Type B pancreatic cell (in vitro differentiated cells): ENCODE measurements at regions not wholly inside any gene's neighbourhood (a gene's known extent, or its start where the extent isn't known, plus 50 kb on each side); places are given as distances from the start of the nearest gene placed in this dataset.
"Not testable (repeated sequence)": the region's sequence is repeated elsewhere in the genome, so short reads cannot be mapped to it uniquely, and the experiment has no call there.

Source experiments
- DNase-seq: peaks from one replicate; pipeline ENCODE4 v3.0.0; 2021; ENCODE audit warnings: mixed read lengths; ENCODE audit not compliant: unreplicated experiment; ENCODE audit errors: extremely low spot score
- H3K27ac Mint-ChIP-seq: 2 replicates; pipeline ENCODE4 v1.8.0; 2021; ENCODE audit warnings: mild to moderate bottlenecking, mixed read lengths
- H3K27me3 Mint-ChIP-seq: 2 replicates; pipeline ENCODE4 v1.8.0; 2021; ENCODE audit warnings: mixed read lengths
- H3K36me3 Mint-ChIP-seq: 2 replicates; pipeline ENCODE4 v1.8.0; 2021; ENCODE audit warnings: mixed read lengths
- H3K4me1 Mint-ChIP-seq: one replicate; pipeline ENCODE4 v1.8.0; 2021; ENCODE audit warnings: mixed read lengths; ENCODE audit not compliant: unreplicated experiment
- H3K4me3 Mint-ChIP-seq: 2 replicates; pipeline ENCODE4 v1.8.0; 2021; ENCODE audit warnings: mild to moderate bottlenecking, mixed read lengths
- H3K9me3 Mint-ChIP-seq: 2 replicates; pipeline ENCODE4 v1.8.0; 2021; ENCODE audit warnings: mixed read lengths
- TF ChIP-seq, protein P1 (sequence below): fragments of 200-600 bp; sonication (generic); conservative IDR thresholded peaks from 2 replicates; pipeline ENCODE4 v1.5.0; 2021; ENCODE audit warnings: antibody characterized with exemption, mild to moderate bottlenecking

DNA sequence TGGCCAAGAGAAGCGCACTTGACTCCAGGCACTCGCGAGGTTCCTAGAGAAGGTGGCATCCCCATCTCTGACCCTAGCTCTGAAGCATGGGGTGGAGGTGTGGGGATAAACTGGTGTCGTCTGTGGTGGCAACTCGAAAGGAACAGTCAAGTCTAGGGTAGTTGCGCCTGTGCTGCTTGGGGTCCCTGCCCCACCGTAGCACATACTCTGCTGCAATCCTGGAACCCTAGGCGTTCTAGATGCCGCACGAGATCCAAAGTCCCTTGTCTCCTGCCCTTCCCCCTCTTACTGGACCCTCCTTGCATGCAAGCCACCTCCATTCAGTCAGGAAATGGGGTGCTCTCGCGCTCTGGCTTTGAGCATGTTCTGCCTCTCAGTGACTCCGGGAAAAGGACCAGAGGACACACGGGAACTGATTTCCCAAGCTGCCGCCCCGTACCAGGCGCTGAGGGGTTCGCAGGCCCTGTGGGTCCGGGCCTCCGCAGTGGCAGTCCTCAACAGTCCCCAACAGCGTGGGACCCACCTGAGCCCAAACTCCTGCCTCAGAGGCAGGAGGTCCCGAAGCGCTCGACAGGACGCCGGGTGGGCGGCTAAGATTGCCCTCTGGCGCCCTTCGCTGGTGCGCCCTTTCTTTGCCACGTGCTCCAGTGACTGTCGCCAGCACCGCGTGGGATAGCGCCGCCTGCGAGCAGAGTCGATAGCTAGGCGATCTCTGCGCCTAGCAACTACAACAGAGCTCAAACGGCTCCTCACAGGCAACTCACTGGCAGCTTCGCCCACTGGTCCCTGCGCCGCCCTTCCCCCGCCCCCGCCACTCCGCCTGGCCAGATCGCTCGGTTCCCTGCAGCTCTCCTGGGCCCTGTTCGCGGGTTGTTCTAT, 452.0 kb downstream of the REEP3 start:
- H3K27ac Mint-ChIP-seq, result no peak overlapping the region
- DNase-seq, result no peak
- H3K4me3 Mint-ChIP-seq, result no peak overlapping the region

DNA sequence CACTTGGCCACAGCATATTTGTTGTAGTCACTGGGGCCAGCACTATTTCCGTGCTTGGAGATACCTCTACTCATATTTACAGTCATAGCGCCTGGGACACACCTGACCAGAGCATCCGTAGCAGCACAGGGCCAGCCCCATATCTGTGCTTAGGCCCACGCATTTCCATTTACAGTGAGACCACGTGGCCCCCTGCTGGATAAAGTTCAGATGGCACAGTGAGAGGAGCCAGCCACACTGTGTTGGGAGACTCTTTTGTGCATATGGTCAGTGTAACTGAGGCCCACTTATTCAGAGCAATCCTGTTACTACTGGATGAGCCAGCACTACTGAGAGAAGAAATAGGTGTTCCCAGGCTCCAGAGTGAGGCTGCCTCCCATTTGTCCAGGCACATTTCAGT, 455.3 kb downstream of the REEP3 start:
- no peaks in the 10 kb centered on the region for H3K4me1 Mint-ChIP-seq
- H3K27me3 Mint-ChIP-seq, result peaks cover 3% of the 10 kb centered on the region
- H3K9me3 Mint-ChIP-seq, result no peaks in the 10 kb centered on the region
- DNase-seq, result no peak
- TF ChIP-seq, protein P1, sequence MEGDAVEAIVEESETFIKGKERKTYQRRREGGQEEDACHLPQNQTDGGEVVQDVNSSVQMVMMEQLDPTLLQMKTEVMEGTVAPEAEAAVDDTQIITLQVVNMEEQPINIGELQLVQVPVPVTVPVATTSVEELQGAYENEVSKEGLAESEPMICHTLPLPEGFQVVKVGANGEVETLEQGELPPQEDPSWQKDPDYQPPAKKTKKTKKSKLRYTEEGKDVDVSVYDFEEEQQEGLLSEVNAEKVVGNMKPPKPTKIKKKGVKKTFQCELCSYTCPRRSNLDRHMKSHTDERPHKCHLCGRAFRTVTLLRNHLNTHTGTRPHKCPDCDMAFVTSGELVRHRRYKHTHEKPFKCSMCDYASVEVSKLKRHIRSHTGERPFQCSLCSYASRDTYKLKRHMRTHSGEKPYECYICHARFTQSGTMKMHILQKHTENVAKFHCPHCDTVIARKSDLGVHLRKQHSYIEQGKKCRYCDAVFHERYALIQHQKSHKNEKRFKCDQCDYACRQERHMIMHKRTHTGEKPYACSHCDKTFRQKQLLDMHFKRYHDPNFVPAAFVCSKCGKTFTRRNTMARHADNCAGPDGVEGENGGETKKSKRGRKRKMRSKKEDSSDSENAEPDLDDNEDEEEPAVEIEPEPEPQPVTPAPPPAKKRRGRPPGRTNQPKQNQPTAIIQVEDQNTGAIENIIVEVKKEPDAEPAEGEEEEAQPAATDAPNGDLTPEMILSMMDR, result peak; percentile 74
- no peak overlapping the region for H3K4me3 Mint-ChIP-seq
- no peak overlapping the region for H3K27ac Mint-ChIP-seq
- no peaks in the 10 kb centered on the region for H3K36me3 Mint-ChIP-seq

More for the DNA sequence above, 452.0 kb downstream of the REEP3 start:
- TF ChIP-seq, protein P1, result no peak
- no peaks in the 10 kb centered on the region for H3K27me3 Mint-ChIP-seq
- no peaks in the 10 kb centered on the region for H3K9me3 Mint-ChIP-seq
- no peaks in the 10 kb centered on the region for H3K4me1 Mint-ChIP-seq
- H3K36me3 Mint-ChIP-seq, result no peaks in the 10 kb centered on the region

DNA sequence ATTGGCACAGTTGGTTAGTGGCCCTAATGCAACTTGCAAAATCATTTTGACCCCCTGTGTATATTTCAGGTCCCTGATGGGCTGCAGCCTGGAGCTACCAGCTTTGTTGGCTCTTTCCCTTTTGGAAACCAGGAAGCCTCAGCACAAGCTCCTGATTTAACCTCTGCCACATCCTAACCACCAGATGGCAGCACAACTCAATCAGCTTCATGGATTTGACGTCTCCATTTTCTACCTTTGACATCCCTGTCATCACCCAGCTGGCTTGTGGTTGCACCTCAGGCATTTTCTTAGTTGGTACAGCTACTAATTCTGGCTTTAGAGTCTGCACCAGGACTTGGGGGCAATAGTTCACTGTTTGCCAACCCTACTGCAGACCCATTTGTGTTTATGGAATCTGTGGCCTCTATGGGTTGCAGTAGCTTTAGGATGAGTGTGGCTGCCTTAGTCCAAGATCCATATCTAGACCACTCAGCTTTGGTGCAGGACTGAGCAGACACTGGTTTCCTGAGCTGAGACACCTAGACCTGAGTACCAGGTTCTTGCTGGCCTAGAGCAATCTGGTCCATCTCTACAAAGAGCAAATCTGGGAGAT, 456.2 kb downstream of the REEP3 start:
- no peaks in the 10 kb centered on the region for H3K36me3 Mint-ChIP-seq
- H3K4me3 Mint-ChIP-seq, result no peak overlapping the region
- TF ChIP-seq, protein P1, result peak; percentile 78
- DNase-seq, result no peak
- no peaks in the 10 kb centered on the region for H3K9me3 Mint-ChIP-seq
- no peak overlapping the region for H3K27ac Mint-ChIP-seq
- H3K27me3 Mint-ChIP-seq, result peaks cover 3% of the 10 kb centered on the region
- H3K4me1 Mint-ChIP-seq, result no peaks in the 10 kb centered on the region

DNA sequence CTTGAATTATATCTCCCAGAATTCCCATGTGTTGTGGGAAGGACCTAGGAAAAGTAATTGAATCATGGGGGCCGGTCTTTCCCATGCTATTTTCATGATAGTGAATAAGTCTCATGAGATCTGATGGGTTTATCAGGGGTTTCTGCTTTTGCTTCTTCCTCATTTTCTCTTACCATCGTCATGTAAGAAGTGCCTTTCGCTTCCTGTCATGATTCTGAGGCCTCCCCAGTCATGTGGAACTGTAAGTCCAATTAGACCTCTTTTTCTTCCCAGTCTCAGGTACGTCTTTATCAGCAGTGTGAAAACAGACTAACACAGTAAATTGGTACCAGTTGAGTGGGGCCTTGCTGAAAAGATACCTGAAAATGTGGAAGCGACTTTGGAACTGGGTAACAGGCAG, 459.7 kb downstream of the REEP3 start:
- H3K36me3 Mint-ChIP-seq, H3K27me3 Mint-ChIP-seq, H3K27ac Mint-ChIP-seq, H3K4me3 Mint-ChIP-seq, H3K4me1 Mint-ChIP-seq, H3K9me3 Mint-ChIP-seq, DNase-seq: not testable (repeated sequence)

DNA sequence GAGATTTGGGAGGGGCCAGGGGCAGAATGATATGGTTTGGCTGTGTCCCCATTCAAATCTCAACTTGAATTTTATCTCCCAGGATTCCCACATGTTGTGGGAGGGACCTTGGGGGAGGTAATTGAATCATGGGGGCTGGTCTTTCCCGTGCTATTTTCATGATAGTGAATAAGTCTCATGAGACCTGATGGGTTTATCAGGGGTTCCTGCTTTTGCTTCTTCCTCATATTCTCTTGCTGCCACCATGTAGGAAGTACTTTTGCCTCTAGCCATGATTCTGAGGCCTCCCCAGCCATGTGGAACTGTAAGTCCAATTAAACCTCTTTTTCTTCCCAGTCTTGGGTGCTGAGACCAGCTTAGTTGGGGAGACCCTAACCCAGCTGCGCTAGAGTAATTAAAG, 462.9 kb downstream of the REEP3 start:
- not testable (repeated sequence) for H3K27ac Mint-ChIP-seq, H3K27me3 Mint-ChIP-seq, H3K36me3 Mint-ChIP-seq, H3K4me3 Mint-ChIP-seq, H3K9me3 Mint-ChIP-seq, H3K4me1 Mint-ChIP-seq, DNase-seq

DNA sequence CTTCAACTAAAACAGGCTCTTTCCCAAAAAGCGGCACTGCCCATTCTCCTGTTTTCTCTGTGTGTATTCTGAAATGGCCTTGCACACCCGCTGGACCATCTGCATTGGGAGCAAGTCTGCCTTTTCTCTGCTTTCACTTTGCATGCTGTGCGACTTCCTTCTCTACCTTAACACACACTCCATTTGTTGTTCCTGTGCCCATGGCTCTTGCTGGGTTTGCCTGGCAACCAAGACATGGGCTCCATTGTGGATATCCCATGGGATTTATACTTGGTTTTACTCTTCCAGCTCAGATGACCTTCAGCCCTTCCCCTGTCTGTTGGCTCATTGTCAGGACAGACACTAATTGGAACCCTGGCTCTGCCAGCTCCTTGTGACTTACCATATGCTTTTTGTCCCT, 465.3 kb downstream of the REEP3 start:
- TF ChIP-seq, protein P1, result no peak
- DNase-seq, result no peak
- H3K4me1 Mint-ChIP-seq, result no peaks in the 10 kb centered on the region
- peaks cover 10% of the 10 kb centered on the region for H3K9me3 Mint-ChIP-seq
- no peak overlapping the region for H3K27ac Mint-ChIP-seq
- H3K27me3 Mint-ChIP-seq, result no peaks in the 10 kb centered on the region
- no peaks in the 10 kb centered on the region for H3K36me3 Mint-ChIP-seq
- H3K4me3 Mint-ChIP-seq, result no peak overlapping the region
